Adrenal gland (tissue), 5 donors: ENCODE measurements at regions not wholly inside any gene's neighbourhood (a gene's known extent, or its start where the extent isn't known, plus 50 kb on each side); places are given as distances from the start of the nearest gene placed in this dataset.

Source experiments
- POLR2A ChIP-seq, 2 donors: fragments of 450-650 bp; IDR thresholded peaks; one replicate each; pipeline ENCODE4 v1.6.1; 2017; ENCODE audit warnings: antibody characterized with exemption in 2 of 2, mild to moderate bottlenecking in 2 of 2, moderate library complexity in 1 of 2
- TF ChIP-seq, protein P1 (sequence below), 6 experiments: fragments of 450-650 bp in 4 of 6; fragments of 200-600 bp in 2 of 6; sonication (generic) in 1 of 6; IDR thresholded peaks; 1 replicate in 5 of 6; 2 replicates in 1 of 6; pipeline versions ENCODE4 v1.5.1 to v1.8.0; 2016 to 2021; ENCODE audit warnings: antibody characterized with exemption in 6 of 6, mild to moderate bottlenecking in 2 of 6, moderate library complexity in 1 of 6
- donor health status: DM: no; HTN: no; CAD: no.

GRCh38 chr1:29789221-29789909 is 553.0 kb downstream of the PTPRU start:
- TF ChIP-seq, protein P1, sequence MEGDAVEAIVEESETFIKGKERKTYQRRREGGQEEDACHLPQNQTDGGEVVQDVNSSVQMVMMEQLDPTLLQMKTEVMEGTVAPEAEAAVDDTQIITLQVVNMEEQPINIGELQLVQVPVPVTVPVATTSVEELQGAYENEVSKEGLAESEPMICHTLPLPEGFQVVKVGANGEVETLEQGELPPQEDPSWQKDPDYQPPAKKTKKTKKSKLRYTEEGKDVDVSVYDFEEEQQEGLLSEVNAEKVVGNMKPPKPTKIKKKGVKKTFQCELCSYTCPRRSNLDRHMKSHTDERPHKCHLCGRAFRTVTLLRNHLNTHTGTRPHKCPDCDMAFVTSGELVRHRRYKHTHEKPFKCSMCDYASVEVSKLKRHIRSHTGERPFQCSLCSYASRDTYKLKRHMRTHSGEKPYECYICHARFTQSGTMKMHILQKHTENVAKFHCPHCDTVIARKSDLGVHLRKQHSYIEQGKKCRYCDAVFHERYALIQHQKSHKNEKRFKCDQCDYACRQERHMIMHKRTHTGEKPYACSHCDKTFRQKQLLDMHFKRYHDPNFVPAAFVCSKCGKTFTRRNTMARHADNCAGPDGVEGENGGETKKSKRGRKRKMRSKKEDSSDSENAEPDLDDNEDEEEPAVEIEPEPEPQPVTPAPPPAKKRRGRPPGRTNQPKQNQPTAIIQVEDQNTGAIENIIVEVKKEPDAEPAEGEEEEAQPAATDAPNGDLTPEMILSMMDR (IDR thresholded peaks at IDR 0.05), result no peak
- no peak for TF ChIP-seq POLR2A (IDR thresholded peaks at IDR 0.05)
